H9 (cell line): ENCODE measurements at regions not wholly inside any gene's neighbourhood (a gene's known extent, or its start where the extent isn't known, plus 50 kb on each side); places are given as distances from the start of the nearest gene placed in this dataset.

ENCODE experiments used
- DNase-seq: peaks from one replicate; pipeline ENCODE4 v3.0.0-alpha.2; 2017
- H2AFZ ChIP-seq: one replicate; pipeline ENCODE4 v1.6.1; 2013; ENCODE audit warnings: mild to moderate bottlenecking, low read length, control low read depth, moderate library complexity
- H2AK5ac ChIP-seq: 2 replicates; pipeline ENCODE4 v1.6.1; 2013; ENCODE audit warnings: low read length, control low read depth, mixed read lengths; ENCODE audit not compliant: insufficient read length
- H2BK120ac ChIP-seq: one replicate; pipeline ENCODE4 v1.6.1; 2013; ENCODE audit warnings: low read depth, mild to moderate bottlenecking, low read length, control low read depth, inconsistent platforms; ENCODE audit not compliant: poor library complexity, severe bottlenecking
- H2BK12ac ChIP-seq: 2 replicates; pipeline ENCODE4 v1.6.1; 2013; ENCODE audit warnings: low read length, control low read depth, mixed read lengths, low read depth; ENCODE audit not compliant: insufficient read length
- H2BK15ac ChIP-seq: 2 replicates; pipeline ENCODE4 v1.6.1; 2013; ENCODE audit warnings: low read depth, low read length, control low read depth
- H2BK20ac ChIP-seq: one replicate; pipeline ENCODE4 v1.6.1; 2013; ENCODE audit warnings: low read depth, mild to moderate bottlenecking, low read length, control low read depth, inconsistent platforms; ENCODE audit not compliant: poor library complexity, severe bottlenecking
- H2BK5ac ChIP-seq: 2 replicates; pipeline ENCODE4 v1.6.1; 2013; ENCODE audit warnings: low read length, control low read depth, mixed read lengths; ENCODE audit not compliant: insufficient read length
- H3K14ac ChIP-seq: 2 replicates; pipeline ENCODE4 v1.6.1; 2013; ENCODE audit warnings: low read length, control low read depth; ENCODE audit not compliant: insufficient read depth
- H3K18ac ChIP-seq: 2 replicates; pipeline ENCODE4 v1.6.1; 2013; ENCODE audit warnings: low read depth, mild to moderate bottlenecking, mixed read lengths, low read length, control low read depth; ENCODE audit not compliant: insufficient read length
- H3K23ac ChIP-seq: 2 replicates; pipeline ENCODE4 v1.6.1; 2013; ENCODE audit warnings: low read length, control low read depth, mixed read lengths, low read depth; ENCODE audit not compliant: insufficient read length
- H3K23me2 ChIP-seq: 2 replicates; pipeline ENCODE4 v1.6.1; 2013; ENCODE audit warnings: low read depth, mild to moderate bottlenecking, mixed read lengths, low read length, control low read depth; ENCODE audit not compliant: insufficient read length, poor library complexity, severe bottlenecking
- H3K27ac ChIP-seq: 2 replicates; pipeline ENCODE4 v1.5.1; 2013; ENCODE audit warnings: low read length, control low read depth, mixed read lengths, low read depth; ENCODE audit not compliant: insufficient read length
- H3K27me3 ChIP-seq: 2 replicates; pipeline ENCODE4 v1.6.1; 2013; ENCODE audit warnings: low read length, control low read depth, inconsistent platforms; ENCODE audit not compliant: insufficient read depth
- H3K4ac ChIP-seq: 2 replicates; pipeline ENCODE4 v1.6.1; 2013; ENCODE audit warnings: low read depth, mild to moderate bottlenecking, control low read depth, inconsistent platforms, low read length, moderate library complexity
- H3K4me1 ChIP-seq: 2 replicates; pipeline ENCODE4 v1.6.1; 2013; ENCODE audit warnings: low read length, control low read depth, inconsistent platforms; ENCODE audit not compliant: insufficient read depth
- H3K4me2 ChIP-seq: 2 replicates; pipeline ENCODE4 v1.6.1; 2013; ENCODE audit warnings: low read length, control low read depth, mixed read lengths; ENCODE audit not compliant: insufficient read length, insufficient read depth
- H3K56ac ChIP-seq: 2 replicates; pipeline ENCODE4 v1.6.1; 2013; ENCODE audit warnings: low read depth, mild to moderate bottlenecking, mixed read lengths, low read length, control low read depth; ENCODE audit not compliant: insufficient read length
- H3K79me1 ChIP-seq: 2 replicates; pipeline ENCODE4 v1.6.1; 2013; ENCODE audit warnings: low read depth, mild to moderate bottlenecking, moderate library complexity, low read length, control low read depth, inconsistent platforms; ENCODE audit not compliant: insufficient read depth, poor library complexity, severe bottlenecking
- H3K79me2 ChIP-seq: 2 replicates; pipeline ENCODE4 v1.6.1; 2013; ENCODE audit warnings: low read length, control low read depth, inconsistent platforms; ENCODE audit not compliant: insufficient read depth
- H3K9ac ChIP-seq: 2 replicates; pipeline ENCODE4 v1.6.1; 2013; ENCODE audit warnings: low read length, control low read depth, mixed read lengths; ENCODE audit not compliant: insufficient read length; ENCODE audit errors: extremely low read depth
- H3K9me3 ChIP-seq: one replicate; pipeline ENCODE4 v1.6.1; 2013; ENCODE audit warnings: low read depth, low read length, inconsistent platforms; ENCODE audit not compliant: control insufficient read depth
- H3T11ph ChIP-seq: one replicate; pipeline ENCODE4 v1.6.1; 2013; ENCODE audit warnings: mild to moderate bottlenecking, low read length, control low read depth, inconsistent platforms
- H4K20me1 ChIP-seq: one replicate; pipeline ENCODE4 v1.6.1; 2013; ENCODE audit not compliant: control insufficient read depth, insufficient read length, insufficient read depth
- H4K5ac ChIP-seq: 2 replicates; pipeline ENCODE4 v1.6.1; 2013; ENCODE audit warnings: low read depth, mild to moderate bottlenecking, mixed read lengths, low read length, control low read depth; ENCODE audit not compliant: insufficient read length
- H4K8ac ChIP-seq: replicated peaks from 2 replicates; pipeline ENCODE4 v1.6.1; 2013; ENCODE audit warnings: low read length, control low read depth, mixed read lengths, low read depth; ENCODE audit not compliant: insufficient read length
- H4K91ac ChIP-seq: 2 replicates; pipeline ENCODE4 v1.6.1; 2013; ENCODE audit warnings: low read depth, mild to moderate bottlenecking, moderate library complexity, mixed read lengths, low read length, control low read depth; ENCODE audit not compliant: insufficient read length
- H3K27ac Mint-ChIP-seq, 3 experiments: 2 replicates in 2 of 3; 3 replicates in 1 of 3; pipeline ENCODE4 v1.8.0; 2020 to 2021; ENCODE audit warnings: mixed read lengths in 3 of 3, mild to moderate bottlenecking in 1 of 3, moderate library complexity in 1 of 3
- H3K27me3 Mint-ChIP-seq: 2 replicates; pipeline ENCODE4 v1.8.0; 2021; ENCODE audit warnings: low read depth, mild to moderate bottlenecking, moderate library complexity, mixed read lengths
- H3K36me3 Mint-ChIP-seq, 3 experiments: 2 replicates in 2 of 3; 3 replicates in 1 of 3; pipeline ENCODE4 v1.8.0; 2020 to 2021; ENCODE audit warnings: low read depth in 3 of 3, mixed read lengths in 3 of 3; ENCODE audit not compliant: insufficient read depth in 1 of 3
- H3K4me1 Mint-ChIP-seq, 2 experiments: 2 replicates each; pipeline ENCODE4 v1.8.0; 2020; ENCODE audit warnings: mixed read lengths in 2 of 2
- H3K4me3 Mint-ChIP-seq, 2 experiments: 2 replicates in 1 of 2; 3 replicates in 1 of 2; pipeline ENCODE4 v1.8.0; 2020 to 2021; ENCODE audit warnings: mild to moderate bottlenecking in 2 of 2, mixed read lengths in 2 of 2, moderate library complexity in 1 of 2
- H3K9me3 Mint-ChIP-seq, 2 experiments: 2 replicates in 1 of 2; 3 replicates in 1 of 2; pipeline ENCODE4 v1.8.0; 2020; ENCODE audit warnings: mild to moderate bottlenecking in 2 of 2, mixed read lengths in 2 of 2, moderate library complexity in 1 of 2
- CTCF ChIP-seq: fragments of 200-600 bp; sonication (generic); conservative IDR thresholded peaks from 3 replicates; pipeline ENCODE4 v1.8.0; 2021; ENCODE audit warnings: antibody characterized with exemption, mild to moderate bottlenecking
- WGBS: extraction: QIAGEN DNeasy Blood & Tissue Kit; methylation state at CpG from one replicate; pipeline ENCODE4 v1.1.7; 2013; ENCODE audit warnings: missing lambda C conversion rate, low lambda C conversion rate, mixed read lengths; ENCODE audit not compliant: insufficient read length; ENCODE audit errors: extremely low coverage; 5-methylcytosine and 5-hydroxymethylcytosine counted together

GRCh38 chr7:155951554-155952158 is 139.4 kb upstream of the SHH start:
- Histone ChIP-seq H3K14ac (no peak overlapping the region; the same call in 1 of the 2 replicates), H4K8ac (no peak overlapping the region), H4K5ac (no peak overlapping the region), H2AFZ (no peak overlapping the region), H2BK20ac (no peak overlapping the region), H2AK5ac (no peak overlapping the region), H2BK12ac (no peak overlapping the region), H3K9me3 (no peaks in the 10 kb centered on the region), H3K27ac (no peak overlapping the region), H2BK5ac (no peak overlapping the region), H3K27me3 (no peaks in the 10 kb centered on the region), H3K4me2 (no peak overlapping the region), H3K4me1 (no peaks in the 10 kb centered on the region), H3K9ac (no peak overlapping the region), H3K23me2 (no peaks in the 10 kb centered on the region), H3K23ac (no peak overlapping the region), H3K56ac (no peak overlapping the region), H2BK15ac (no peak overlapping the region), H3T11ph (no peak overlapping the region), H3K4ac (no peak overlapping the region), H3K79me2 (no peaks in the 10 kb centered on the region), H3K18ac (no peak overlapping the region), H4K20me1 (no peaks in the 10 kb centered on the region), H4K91ac (no peak overlapping the region), H2BK120ac (no peak overlapping the region), H3K79me1 (no peaks in the 10 kb centered on the region)
- DNase-seq, result no peak
- Mint-ChIP-seq H3K4me1 (no peaks in the 10 kb centered on the region), H3K36me3 (no peaks in the 10 kb centered on the region; a peak in 1 of 7 replicates), H3K4me3 (no peak overlapping the region), H3K27me3 (peaks cover 6% of the 10 kb centered on the region), H3K9me3 (no peaks in the 10 kb centered on the region), H3K27ac (no peak overlapping the region)
- WGBS, result no CpG with 5 or more reads among the region's 21 CpGs
- no peak for TF ChIP-seq CTCF
